ENCODE measurements at regions not wholly inside any gene's neighbourhood (a gene's known extent, or its start where the extent isn't known, plus 50 kb on each side); places are given as distances from the start of the nearest gene placed in this dataset.
"Not testable (repeated sequence)": the region's sequence is repeated elsewhere in the genome, so short reads cannot be mapped to it uniquely, and the experiment has no call there.

DNA sequence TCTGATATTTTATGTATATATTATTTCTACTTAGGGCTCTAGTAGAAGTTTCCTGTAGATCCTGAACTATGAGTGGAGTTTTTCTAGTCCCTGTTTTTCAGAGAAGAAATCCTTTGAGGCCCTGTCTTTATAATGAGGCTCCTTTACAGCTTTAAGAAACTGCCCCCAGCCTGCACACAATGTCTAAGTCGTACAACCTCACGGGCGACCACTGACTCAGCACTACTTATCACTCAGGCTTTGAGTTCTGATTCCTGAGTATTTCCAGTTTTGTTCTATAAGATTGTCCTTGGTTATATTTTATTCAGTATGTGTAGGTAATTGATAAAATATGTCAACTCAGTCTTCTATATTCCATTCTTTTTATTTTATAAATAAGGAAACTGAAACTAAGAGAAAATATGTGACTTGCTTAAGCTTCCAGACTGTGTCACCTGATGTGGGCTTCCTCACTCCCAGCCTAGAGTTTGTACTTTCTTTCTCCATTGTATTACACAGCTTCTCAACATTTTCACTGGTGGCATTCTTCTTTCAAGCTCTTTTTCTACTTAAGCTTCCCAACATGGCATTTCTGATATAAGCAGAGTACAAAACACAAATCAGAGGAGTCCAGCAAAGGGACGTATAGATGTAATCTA is 167.0 kb downstream of the TBX18 start:
- H3K9me3 ChIP-seq (ENCODE audit: insufficient read depth, low read depth, low read length), result peaks cover 10% of the 10 kb centered on the region; the same call in 1 of the 2 replicates
- no peak overlapping the region for H3K4me3 ChIP-seq (ENCODE audit: low read length, poor library complexity, severe bottlenecking)
- H3K9ac ChIP-seq (ENCODE audit: low read depth, low read length, poor library complexity, severe bottlenecking), result no peak overlapping the region
- H3K36me3 ChIP-seq (ENCODE audit: insufficient read depth, low read length), result no peaks in the 10 kb centered on the region
- H3K27me3 ChIP-seq (ENCODE audit: insufficient read depth, low read length, poor library complexity, severe bottlenecking), result no peaks in the 10 kb centered on the region
- H3K9me2 ChIP-seq (replicated peaks; ENCODE audit: low read depth, low read length), result no peaks in the 10 kb centered on the region
- H4K20me1 ChIP-seq (ENCODE audit: insufficient read depth, low read length, poor library complexity, severe bottlenecking), result no peaks in the 10 kb centered on the region
- peak overlapping the region; percentile 47; the same call in 1 of the 2 replicates for H2AFZ ChIP-seq (ENCODE audit: low read length)
- peaks cover 7% of the 10 kb centered on the region for H3K4me1 ChIP-seq (ENCODE audit: insufficient read depth, low read length, poor library complexity, severe bottlenecking)
- TF ChIP-seq EZH2phosphoT487 (IDR thresholded peaks at IDR 0.05; ENCODE audit: borderline replicate concordance), result no peak
- TF ChIP-seq, protein P1, sequence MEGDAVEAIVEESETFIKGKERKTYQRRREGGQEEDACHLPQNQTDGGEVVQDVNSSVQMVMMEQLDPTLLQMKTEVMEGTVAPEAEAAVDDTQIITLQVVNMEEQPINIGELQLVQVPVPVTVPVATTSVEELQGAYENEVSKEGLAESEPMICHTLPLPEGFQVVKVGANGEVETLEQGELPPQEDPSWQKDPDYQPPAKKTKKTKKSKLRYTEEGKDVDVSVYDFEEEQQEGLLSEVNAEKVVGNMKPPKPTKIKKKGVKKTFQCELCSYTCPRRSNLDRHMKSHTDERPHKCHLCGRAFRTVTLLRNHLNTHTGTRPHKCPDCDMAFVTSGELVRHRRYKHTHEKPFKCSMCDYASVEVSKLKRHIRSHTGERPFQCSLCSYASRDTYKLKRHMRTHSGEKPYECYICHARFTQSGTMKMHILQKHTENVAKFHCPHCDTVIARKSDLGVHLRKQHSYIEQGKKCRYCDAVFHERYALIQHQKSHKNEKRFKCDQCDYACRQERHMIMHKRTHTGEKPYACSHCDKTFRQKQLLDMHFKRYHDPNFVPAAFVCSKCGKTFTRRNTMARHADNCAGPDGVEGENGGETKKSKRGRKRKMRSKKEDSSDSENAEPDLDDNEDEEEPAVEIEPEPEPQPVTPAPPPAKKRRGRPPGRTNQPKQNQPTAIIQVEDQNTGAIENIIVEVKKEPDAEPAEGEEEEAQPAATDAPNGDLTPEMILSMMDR (conservative IDR thresholded peaks at IDR 0.05; ENCODE audit: low read length), result no peak
- H3K4me2 ChIP-seq (ENCODE audit: low read depth, low read length, poor library complexity, severe bottlenecking), result peak overlapping the region; percentile 33
- no peaks in the 10 kb centered on the region for H3F3A ChIP-seq (ENCODE audit: low read depth)
- no peaks in the 10 kb centered on the region for H3K79me2 ChIP-seq (ENCODE audit: insufficient read depth, low read length)

DNA sequence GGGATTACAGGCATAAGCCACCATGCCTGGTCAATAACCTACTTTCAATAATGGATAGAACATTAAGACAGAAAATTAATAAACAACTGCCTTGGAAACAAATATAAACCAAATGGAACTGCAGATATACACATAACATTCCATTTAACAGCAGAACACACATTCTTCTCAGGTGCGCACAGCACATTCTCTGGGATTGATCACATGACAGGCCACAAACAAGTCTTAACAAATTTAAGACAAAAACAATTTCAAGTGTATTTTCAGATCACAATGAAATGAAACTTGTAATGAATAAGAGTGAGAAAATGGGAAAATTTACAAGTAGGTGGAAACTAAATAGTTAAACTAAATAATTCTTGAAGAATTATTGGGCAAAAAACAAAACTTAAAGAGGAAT is 167.9 kb downstream of the TBX18 start:
- H3K36me3 ChIP-seq (ENCODE audit: insufficient read depth, low read length), result no peaks in the 10 kb centered on the region
- no peaks in the 10 kb centered on the region for H3F3A ChIP-seq (ENCODE audit: low read depth)
- peaks cover 5% of the 10 kb centered on the region for H3K4me1 ChIP-seq (ENCODE audit: insufficient read depth, low read length, poor library complexity, severe bottlenecking)
- H4K20me1 ChIP-seq (ENCODE audit: insufficient read depth, low read length, poor library complexity, severe bottlenecking), result no peaks in the 10 kb centered on the region
- no peak overlapping the region for H3K4me2 ChIP-seq (ENCODE audit: low read depth, low read length, poor library complexity, severe bottlenecking)
- H3K9ac ChIP-seq (ENCODE audit: low read depth, low read length, poor library complexity, severe bottlenecking), result no peak overlapping the region
- no peak overlapping the region for H2AFZ ChIP-seq (ENCODE audit: low read length)
- no peaks in the 10 kb centered on the region for H3K79me2 ChIP-seq (ENCODE audit: insufficient read depth, low read length)
- no peaks in the 10 kb centered on the region for H3K27me3 ChIP-seq (ENCODE audit: insufficient read depth, low read length, poor library complexity, severe bottlenecking)
- H3K9me2 ChIP-seq (replicated peaks; ENCODE audit: low read depth, low read length), result no peaks in the 10 kb centered on the region
- H3K4me3 ChIP-seq (ENCODE audit: low read length, poor library complexity, severe bottlenecking), result no peak overlapping the region
- TF ChIP-seq EZH2phosphoT487 (IDR thresholded peaks at IDR 0.05; ENCODE audit: borderline replicate concordance), result no peak
- TF ChIP-seq, protein P1 (conservative IDR thresholded peaks at IDR 0.05; ENCODE audit: low read length), result no peak
- H3K9me3 ChIP-seq (ENCODE audit: insufficient read depth, low read depth, low read length), result peaks cover 15% of the 10 kb centered on the region; the same call in 1 of the 2 replicates

DNA sequence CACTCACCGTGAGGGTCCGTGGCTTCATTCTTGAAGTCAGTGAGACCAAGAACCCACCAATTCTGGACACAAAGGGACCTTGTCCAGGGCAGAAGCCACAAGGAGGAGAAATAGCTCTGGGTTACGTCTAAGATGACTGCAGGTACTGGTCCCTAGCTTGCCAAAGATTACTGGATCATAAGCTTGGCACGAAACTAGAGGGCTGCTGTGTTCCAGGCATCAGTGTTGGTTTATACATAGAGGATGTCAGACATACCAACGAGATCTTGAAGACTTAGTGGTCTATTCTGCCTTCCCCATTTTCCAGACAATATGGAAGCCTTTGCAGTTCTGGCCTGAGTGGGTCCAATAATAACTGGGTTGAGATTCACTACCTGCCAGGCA is 175.7 kb downstream of the TBX18 start:
- Histone ChIP-seq H3K4me3 (ENCODE audit: low read length, poor library complexity, severe bottlenecking) (peak overlapping the region; percentile 58), H3K79me2 (ENCODE audit: insufficient read depth, low read length) (no peaks in the 10 kb centered on the region), H3K9me3 (ENCODE audit: insufficient read depth, low read depth, low read length) (peaks cover 17% of the 10 kb centered on the region; the same call in 1 of the 2 replicates), H3K4me2 (ENCODE audit: low read depth, low read length, poor library complexity, severe bottlenecking) (peak overlapping the region; percentile 55), H3K9me2 (replicated peaks; ENCODE audit: low read depth, low read length) (no peaks in the 10 kb centered on the region), H4K20me1 (ENCODE audit: insufficient read depth, low read length, poor library complexity, severe bottlenecking) (no peaks in the 10 kb centered on the region), H3K27me3 (ENCODE audit: insufficient read depth, low read length, poor library complexity, severe bottlenecking) (no peaks in the 10 kb centered on the region), H3K9ac (ENCODE audit: low read depth, low read length, poor library complexity, severe bottlenecking) (peak overlapping the region; percentile 59), H3K36me3 (ENCODE audit: insufficient read depth, low read length) (no peaks in the 10 kb centered on the region), H3K4me1 (ENCODE audit: insufficient read depth, low read length, poor library complexity, severe bottlenecking) (peaks cover 37% of the 10 kb centered on the region), H2AFZ (ENCODE audit: low read length) (no peak overlapping the region), H3F3A (ENCODE audit: low read depth) (0 out of 2 replicates have a peak, but pooled peaks cover 3% of the 10 kb centered on the region)
- TF ChIP-seq, protein P1 (conservative IDR thresholded peaks at IDR 0.05; ENCODE audit: low read length), result no peak
- TF ChIP-seq EZH2phosphoT487 (IDR thresholded peaks at IDR 0.05; ENCODE audit: borderline replicate concordance), result no peak

DNA sequence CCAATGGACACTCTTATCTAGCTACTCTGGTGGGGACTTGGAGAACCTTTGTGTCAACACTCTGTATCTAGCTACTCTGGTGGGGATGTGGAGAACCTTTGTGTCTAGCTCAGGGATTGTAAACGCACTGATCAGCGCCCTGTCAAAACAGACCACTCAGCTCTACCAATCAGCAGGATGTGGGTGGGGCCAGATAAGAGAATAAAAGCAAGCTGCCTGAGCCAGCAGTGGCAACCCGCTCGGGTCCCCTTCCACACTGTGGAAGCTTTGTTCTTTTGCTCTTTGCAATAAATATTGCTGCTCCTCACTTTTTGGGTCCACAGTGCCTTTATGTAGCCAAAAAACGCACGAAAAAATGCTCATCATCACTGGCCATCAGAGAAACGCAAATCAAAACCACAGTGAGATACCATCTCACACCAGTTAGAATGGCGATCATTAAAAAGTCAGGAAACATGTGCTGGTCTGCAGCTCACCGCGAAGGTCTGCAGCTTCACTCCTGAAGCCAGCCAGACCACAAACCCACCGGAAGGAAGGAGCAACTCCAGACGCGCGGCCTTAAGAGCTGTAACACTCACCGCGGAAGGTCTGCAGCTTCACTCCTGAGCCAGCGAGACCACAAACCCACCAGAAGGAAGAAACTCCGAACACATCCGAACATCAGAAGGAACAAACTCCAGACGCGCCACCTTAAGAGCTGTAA is 176.3 kb downstream of the TBX18 start:
- H4K20me1 ChIP-seq (ENCODE audit: insufficient read depth, low read length, poor library complexity, severe bottlenecking), result not testable (repeated sequence)

DNA sequence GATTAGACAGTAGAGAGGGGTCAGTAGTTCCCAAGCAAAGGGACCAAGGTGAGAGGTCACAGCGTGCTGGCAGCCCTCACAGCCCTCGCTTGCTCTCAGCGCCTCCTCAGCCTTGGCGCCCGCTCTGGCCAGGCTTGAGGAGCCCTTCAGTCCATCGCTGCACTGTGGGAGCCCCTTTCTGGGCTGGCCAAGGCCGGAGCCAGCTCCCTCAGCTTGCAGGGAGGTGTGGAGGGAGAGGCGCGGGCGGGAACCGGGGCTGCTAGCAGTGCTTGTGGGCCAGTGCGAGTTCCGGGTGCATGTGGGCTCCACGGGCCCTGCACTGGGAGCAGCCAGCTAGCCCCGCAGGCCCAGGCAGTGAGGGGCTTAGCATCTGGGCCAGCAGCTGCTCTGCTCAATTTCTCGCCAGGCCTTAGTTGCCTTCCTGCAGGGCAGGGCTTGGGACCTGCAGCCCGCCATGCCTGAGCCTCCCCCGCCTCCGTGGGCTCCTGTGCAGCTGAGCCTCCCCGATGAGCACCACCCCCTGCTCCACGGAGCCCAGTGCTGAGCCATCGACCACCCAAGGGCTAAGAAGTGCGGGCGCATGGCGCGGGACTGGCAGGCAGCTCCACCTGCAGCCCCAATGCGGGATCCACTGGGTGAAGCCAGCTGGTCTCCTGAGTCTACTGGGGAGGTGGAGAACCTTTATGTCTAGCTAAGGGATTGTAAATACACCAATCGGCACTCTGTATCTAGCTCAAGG is 177.0 kb downstream of the TBX18 start:
- not testable (repeated sequence) for H2AFZ ChIP-seq (ENCODE audit: low read length); H3F3A ChIP-seq (ENCODE audit: low read depth); H3K9me2 ChIP-seq (replicated peaks; ENCODE audit: low read depth, low read length); H4K20me1 ChIP-seq (ENCODE audit: insufficient read depth, low read length, poor library complexity, severe bottlenecking); H3K27me3 ChIP-seq (ENCODE audit: insufficient read depth, low read length, poor library complexity, severe bottlenecking); H3K79me2 ChIP-seq (ENCODE audit: insufficient read depth, low read length); H3K36me3 ChIP-seq (ENCODE audit: insufficient read depth, low read length)
- H3K4me2 ChIP-seq (ENCODE audit: low read depth, low read length, poor library complexity, severe bottlenecking), result peak overlapping the region; percentile 43
- H3K4me3 ChIP-seq (ENCODE audit: low read length, poor library complexity, severe bottlenecking), result peak overlapping the region; percentile 45
- H3K4me1 ChIP-seq (ENCODE audit: insufficient read depth, low read length, poor library complexity, severe bottlenecking), result peaks cover 48% of the 10 kb centered on the region
- H3K9me3 ChIP-seq (ENCODE audit: insufficient read depth, low read depth, low read length), result peaks cover 12% of the 10 kb centered on the region; the same call in 1 of the 2 replicates
- peak overlapping the region; percentile 58 for H3K9ac ChIP-seq (ENCODE audit: low read depth, low read length, poor library complexity, severe bottlenecking)

More for the DNA sequence above, 176.3 kb downstream of the TBX18 start:
- Histone ChIP-seq H3K4me2 (ENCODE audit: low read depth, low read length, poor library complexity, severe bottlenecking) (peak overlapping the region; percentile 55), H3K4me3 (ENCODE audit: low read length, poor library complexity, severe bottlenecking) (peak overlapping the region; percentile 58), H3K9ac (ENCODE audit: low read depth, low read length, poor library complexity, severe bottlenecking) (peak overlapping the region; percentile 59), H3K4me1 (ENCODE audit: insufficient read depth, low read length, poor library complexity, severe bottlenecking) (peaks cover 41% of the 10 kb centered on the region), H3K9me3 (ENCODE audit: insufficient read depth, low read depth, low read length) (peaks cover 17% of the 10 kb centered on the region; the same call in 1 of the 2 replicates)
- not testable (repeated sequence) for H3K36me3 ChIP-seq (ENCODE audit: insufficient read depth, low read length); H3K9me2 ChIP-seq (replicated peaks; ENCODE audit: low read depth, low read length); H2AFZ ChIP-seq (ENCODE audit: low read length); H3K27me3 ChIP-seq (ENCODE audit: insufficient read depth, low read length, poor library complexity, severe bottlenecking); H3K79me2 ChIP-seq (ENCODE audit: insufficient read depth, low read length); H3F3A ChIP-seq (ENCODE audit: low read depth)
